ENCODE measurements at regions not wholly inside any gene's neighbourhood (a gene's known extent, or its start where the extent isn't known, plus 50 kb on each side); places are given as distances from the start of the nearest gene placed in this dataset.

DNA sequence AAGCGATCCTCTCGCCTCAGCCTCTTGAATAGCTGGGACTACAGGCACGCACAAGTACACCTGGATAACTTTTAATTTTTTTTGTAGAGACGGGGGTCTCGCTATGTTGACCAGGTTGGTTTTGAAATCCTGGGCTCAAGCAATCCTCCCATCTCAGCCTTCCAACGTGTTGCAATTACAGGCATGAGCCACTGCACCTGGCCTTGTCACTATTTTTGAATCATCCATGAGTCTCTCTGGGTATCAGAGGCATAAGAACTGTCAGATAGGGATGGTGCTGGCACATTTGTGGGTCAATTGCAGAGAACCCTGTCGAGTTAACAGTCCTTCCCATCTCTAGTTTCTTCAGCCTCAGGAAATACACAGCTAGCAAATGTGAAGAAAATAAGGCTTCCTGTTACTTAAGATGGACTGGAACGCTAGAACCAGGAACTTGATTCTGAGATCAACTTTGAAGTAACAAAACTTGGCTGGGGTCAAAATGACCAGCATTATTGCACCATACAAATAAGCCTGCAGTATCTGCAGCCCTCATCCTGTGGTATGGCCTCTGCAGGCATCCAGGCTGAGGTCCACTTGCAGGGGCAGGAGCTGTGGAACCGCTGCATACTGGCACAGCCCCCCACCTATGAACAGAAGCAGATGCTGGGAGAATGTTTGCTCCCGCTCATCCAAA, 124.3 kb upstream of the GADD45A start:
- no peak for TF ChIP-seq EZH2 (IDR thresholded peaks at IDR 0.05; ENCODE audit: low read depth)
- TF ChIP-seq, protein P1, sequence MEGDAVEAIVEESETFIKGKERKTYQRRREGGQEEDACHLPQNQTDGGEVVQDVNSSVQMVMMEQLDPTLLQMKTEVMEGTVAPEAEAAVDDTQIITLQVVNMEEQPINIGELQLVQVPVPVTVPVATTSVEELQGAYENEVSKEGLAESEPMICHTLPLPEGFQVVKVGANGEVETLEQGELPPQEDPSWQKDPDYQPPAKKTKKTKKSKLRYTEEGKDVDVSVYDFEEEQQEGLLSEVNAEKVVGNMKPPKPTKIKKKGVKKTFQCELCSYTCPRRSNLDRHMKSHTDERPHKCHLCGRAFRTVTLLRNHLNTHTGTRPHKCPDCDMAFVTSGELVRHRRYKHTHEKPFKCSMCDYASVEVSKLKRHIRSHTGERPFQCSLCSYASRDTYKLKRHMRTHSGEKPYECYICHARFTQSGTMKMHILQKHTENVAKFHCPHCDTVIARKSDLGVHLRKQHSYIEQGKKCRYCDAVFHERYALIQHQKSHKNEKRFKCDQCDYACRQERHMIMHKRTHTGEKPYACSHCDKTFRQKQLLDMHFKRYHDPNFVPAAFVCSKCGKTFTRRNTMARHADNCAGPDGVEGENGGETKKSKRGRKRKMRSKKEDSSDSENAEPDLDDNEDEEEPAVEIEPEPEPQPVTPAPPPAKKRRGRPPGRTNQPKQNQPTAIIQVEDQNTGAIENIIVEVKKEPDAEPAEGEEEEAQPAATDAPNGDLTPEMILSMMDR (conservative IDR thresholded peaks at IDR 0.05), result no peak

Measured in PC-9 (cell line).